ENCODE measurements at regions not wholly inside any gene's neighbourhood (a gene's known extent, or its start where the extent isn't known, plus 50 kb on each side); places are given as distances from the start of the nearest gene placed in this dataset.

GRCh38 chr18:43420950-43421349 is 143.7 kb upstream of the SYT4 start:
- Histone ChIP-seq H4K91ac (ENCODE audit: low read depth, low read length, poor library complexity) (no peak overlapping the region), H3K4me3 (ENCODE audit: low read length in 2 of 2) (no peak overlapping the region), H3K36me3 (replicated peaks in 1 of 2; ENCODE audit: control insufficient read depth in 2 of 2, insufficient read depth in 2 of 2, low read length in 2 of 2) (no peaks in the 10 kb centered on the region), H2BK120ac (ENCODE audit: low read depth, low read length) (no peak overlapping the region), H3K18ac (ENCODE audit: low read length) (no peak overlapping the region), H3K23ac (ENCODE audit: low read depth, low read length, poor library complexity) (no peak overlapping the region), H3K4me1 (ENCODE audit: control insufficient read depth in 2 of 2, insufficient read depth in 1 of 2, low read depth in 1 of 2, low read length in 2 of 2) (no peaks in the 10 kb centered on the region), H3K9ac (ENCODE audit: low read depth, low read length, poor library complexity) (no peak overlapping the region), H3K4me2 (ENCODE audit: insufficient read depth, low read length, poor library complexity, severe bottlenecking) (no peak overlapping the region), H4K8ac (ENCODE audit: low read depth, low read length) (no peak overlapping the region), H2BK15ac (ENCODE audit: low read length) (no peak overlapping the region), H2AFZ (ENCODE audit: low read length) (no peak overlapping the region), H2AK5ac (ENCODE audit: low read depth, low read length) (no peak overlapping the region), H3K79me1 (ENCODE audit: low read depth, low read length) (no peaks in the 10 kb centered on the region), H3K4ac (ENCODE audit: low read length) (no peak overlapping the region), H3K9me3 (replicated peaks in 1 of 2; ENCODE audit: control insufficient read depth in 2 of 2, insufficient read depth in 1 of 2, low read depth in 1 of 2, low read length in 2 of 2) (no peaks in the 10 kb centered on the region), H3K27me3 (ENCODE audit: control insufficient read depth in 3 of 3, insufficient read depth in 3 of 3, low read depth in 1 of 3, low read length in 3 of 3) (no peaks in the 10 kb centered on the region), H3K27ac (replicated peaks; ENCODE audit: low read length) (no peak overlapping the region), H2BK5ac (ENCODE audit: low read length) (no peak overlapping the region), H2BK12ac (ENCODE audit: low read length) (no peak overlapping the region), H3K14ac (ENCODE audit: low read length) (no peak overlapping the region)
- WGBS, 2 donors (ENCODE audit: extremely low coverage in 2 of 2, insufficient read length in 2 of 2, insufficient replicate concordance in 1 of 2) = no CpG with 5 or more reads among the region's 2 CpGs
- no peak for DNase-seq (ENCODE audit: low spot score)

DNA sequence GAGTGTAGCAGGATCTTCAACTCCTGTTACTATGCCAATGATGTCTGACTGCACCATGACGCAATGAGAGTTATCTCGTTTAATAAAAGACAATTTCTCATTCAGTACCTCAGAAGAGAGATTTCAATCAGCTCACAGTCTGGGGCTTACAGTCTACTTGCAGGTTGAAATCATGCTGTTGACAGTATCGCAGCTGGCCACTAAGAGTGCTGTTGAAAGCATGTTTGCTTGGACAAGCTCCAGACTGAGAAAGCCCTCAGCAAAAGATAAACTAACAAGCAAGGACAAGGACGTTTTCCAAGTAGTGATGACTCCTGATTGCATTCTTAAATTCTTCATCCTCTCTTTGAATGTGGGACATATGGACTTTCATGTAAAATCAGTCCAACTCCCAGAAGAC is 145.2 kb upstream of the SYT4 start:
- no peak overlapping the region for H4K91ac ChIP-seq (ENCODE audit: low read depth, low read length, poor library complexity)
- H3K79me1 ChIP-seq (ENCODE audit: low read depth, low read length) = no peaks in the 10 kb centered on the region
- no peak overlapping the region for H3K18ac ChIP-seq (ENCODE audit: low read length)
- no peak overlapping the region for H3K4ac ChIP-seq (ENCODE audit: low read length)
- no peak overlapping the region for H3K4me3 ChIP-seq (ENCODE audit: low read length in 2 of 2)
- H3K9me3 ChIP-seq (replicated peaks in 1 of 2; ENCODE audit: control insufficient read depth in 2 of 2, insufficient read depth in 1 of 2, low read depth in 1 of 2, low read length in 2 of 2) = no peaks in the 10 kb centered on the region
- no peaks in the 10 kb centered on the region for H3K36me3 ChIP-seq (replicated peaks in 1 of 2; ENCODE audit: control insufficient read depth in 2 of 2, insufficient read depth in 2 of 2, low read length in 2 of 2)
- H3K9ac ChIP-seq (ENCODE audit: low read depth, low read length, poor library complexity) = no peak overlapping the region
- H2AK5ac ChIP-seq (ENCODE audit: low read depth, low read length) = no peak overlapping the region
- H3K4me2 ChIP-seq (ENCODE audit: insufficient read depth, low read length, poor library complexity, severe bottlenecking) = no peak overlapping the region
- no peak overlapping the region for H2BK5ac ChIP-seq (ENCODE audit: low read length)
- H2BK15ac ChIP-seq (ENCODE audit: low read length) = no peak overlapping the region
- no peak overlapping the region for H2AFZ ChIP-seq (ENCODE audit: low read length)
- H3K27me3 ChIP-seq (ENCODE audit: control insufficient read depth in 3 of 3, insufficient read depth in 3 of 3, low read depth in 1 of 3, low read length in 3 of 3) = no peaks in the 10 kb centered on the region
- WGBS, 2 donors (ENCODE audit: extremely low coverage in 2 of 2, insufficient read length in 2 of 2, insufficient replicate concordance in 1 of 2) = no CpG with 5 or more reads among the region's 4 CpGs
- H3K4me1 ChIP-seq (ENCODE audit: control insufficient read depth in 2 of 2, insufficient read depth in 1 of 2, low read depth in 1 of 2, low read length in 2 of 2) = no peaks in the 10 kb centered on the region
- H3K14ac ChIP-seq (ENCODE audit: low read length) = no peak overlapping the region
- no peak overlapping the region for H3K23ac ChIP-seq (ENCODE audit: low read depth, low read length, poor library complexity)
- no peak overlapping the region for H3K27ac ChIP-seq (replicated peaks; ENCODE audit: low read length)
- no peak overlapping the region for H2BK12ac ChIP-seq (ENCODE audit: low read length)
- H2BK120ac ChIP-seq (ENCODE audit: low read depth, low read length) = no peak overlapping the region
- no peak for DNase-seq (ENCODE audit: low spot score)
- no peak overlapping the region for H4K8ac ChIP-seq (ENCODE audit: low read depth, low read length)

DNA sequence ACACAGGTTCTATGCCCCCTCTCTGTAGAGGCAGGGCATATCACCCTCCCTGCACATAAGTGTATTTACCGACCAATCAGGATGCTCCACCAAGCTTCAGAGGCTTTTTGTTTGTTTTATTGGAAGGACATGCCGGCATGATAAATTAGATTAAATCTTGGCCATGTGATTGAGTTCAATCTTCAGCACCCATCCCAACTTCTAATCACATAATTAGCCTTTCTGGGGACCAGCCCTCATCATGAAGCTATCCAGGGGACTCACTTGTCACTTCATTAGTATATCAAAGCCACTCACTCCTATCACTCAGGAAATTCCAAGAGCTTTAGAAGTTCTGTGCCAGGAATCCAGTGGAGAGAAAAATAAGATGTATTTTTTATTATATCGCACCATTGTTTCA is 158.6 kb upstream of the SYT4 start:
- Histone ChIP-seq H2BK120ac (ENCODE audit: low read depth, low read length) (no peak overlapping the region), H2AFZ (ENCODE audit: low read length) (no peak overlapping the region), H3K18ac (ENCODE audit: low read length) (no peak overlapping the region), H3K27ac (replicated peaks; ENCODE audit: low read length) (no peak overlapping the region), H3K4me1 (ENCODE audit: control insufficient read depth in 2 of 2, insufficient read depth in 1 of 2, low read depth in 1 of 2, low read length in 2 of 2) (no peaks in the 10 kb centered on the region), H3K9ac (ENCODE audit: low read depth, low read length, poor library complexity) (no peak overlapping the region), H2BK5ac (ENCODE audit: low read length) (no peak overlapping the region), H3K4ac (ENCODE audit: low read length) (no peak overlapping the region), H3K27me3 (ENCODE audit: control insufficient read depth in 3 of 3, insufficient read depth in 3 of 3, low read depth in 1 of 3, low read length in 3 of 3) (no peaks in the 10 kb centered on the region), H3K4me2 (ENCODE audit: insufficient read depth, low read length, poor library complexity, severe bottlenecking) (no peak overlapping the region), H4K91ac (ENCODE audit: low read depth, low read length, poor library complexity) (no peak overlapping the region), H2BK12ac (ENCODE audit: low read length) (no peak overlapping the region), H2AK5ac (ENCODE audit: low read depth, low read length) (no peak overlapping the region), H3K14ac (ENCODE audit: low read length) (no peak overlapping the region), H3K79me1 (ENCODE audit: low read depth, low read length) (no peaks in the 10 kb centered on the region), H3K4me3 (ENCODE audit: low read length in 2 of 2) (no peak overlapping the region), H2BK15ac (ENCODE audit: low read length) (no peak overlapping the region), H3K36me3 (replicated peaks in 1 of 2; ENCODE audit: control insufficient read depth in 2 of 2, insufficient read depth in 2 of 2, low read length in 2 of 2) (no peaks in the 10 kb centered on the region), H3K9me3 (replicated peaks in 1 of 2; ENCODE audit: control insufficient read depth in 2 of 2, insufficient read depth in 1 of 2, low read depth in 1 of 2, low read length in 2 of 2) (peaks cover 0 to 1% of the 10 kb centered on the region in 2 donors), H3K23ac (ENCODE audit: low read depth, low read length, poor library complexity) (no peak overlapping the region), H4K8ac (ENCODE audit: low read depth, low read length) (no peak overlapping the region)
- no peak for DNase-seq (ENCODE audit: low spot score)
- no CpG with 5 or more reads among the region's 3 CpGs for WGBS, 2 donors (ENCODE audit: extremely low coverage in 2 of 2, insufficient read length in 2 of 2, insufficient replicate concordance in 1 of 2)

DNA sequence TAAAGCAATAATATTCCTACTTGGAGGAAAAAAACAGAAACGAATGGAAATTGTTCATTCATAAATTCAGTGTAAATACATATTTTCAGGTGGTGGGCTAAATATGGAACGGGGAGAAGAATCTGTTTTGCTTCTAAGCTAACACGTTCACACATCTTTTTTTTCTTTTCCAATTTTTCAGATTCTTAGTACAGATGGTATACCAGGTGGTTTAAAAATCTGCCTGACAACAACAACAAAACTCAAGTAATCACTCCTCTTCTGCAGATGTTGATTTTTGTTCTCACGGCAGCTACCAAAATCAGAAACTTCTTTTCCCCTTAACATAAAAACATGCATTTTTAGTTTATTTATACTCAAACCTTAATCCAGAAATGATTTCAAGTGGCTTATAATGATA is 164.8 kb upstream of the SYT4 start:
- Histone ChIP-seq H2AK5ac (ENCODE audit: low read depth, low read length) (no peak overlapping the region), H2AFZ (ENCODE audit: low read length) (no peak overlapping the region), H3K9ac (ENCODE audit: low read depth, low read length, poor library complexity) (no peak overlapping the region), H3K79me1 (ENCODE audit: low read depth, low read length) (no peaks in the 10 kb centered on the region), H4K8ac (ENCODE audit: low read depth, low read length) (no peak overlapping the region), H3K18ac (ENCODE audit: low read length) (no peak overlapping the region), H3K4ac (ENCODE audit: low read length) (no peak overlapping the region), H3K9me3 (replicated peaks in 1 of 2; ENCODE audit: control insufficient read depth in 2 of 2, insufficient read depth in 1 of 2, low read depth in 1 of 2, low read length in 2 of 2) (peaks cover 0 to 1% of the 10 kb centered on the region in 2 donors), H3K4me2 (ENCODE audit: insufficient read depth, low read length, poor library complexity, severe bottlenecking) (no peak overlapping the region), H3K27me3 (ENCODE audit: control insufficient read depth in 3 of 3, insufficient read depth in 3 of 3, low read depth in 1 of 3, low read length in 3 of 3) (no peaks in the 10 kb centered on the region), H3K4me3 (ENCODE audit: low read length in 2 of 2) (no peak overlapping the region), H3K27ac (replicated peaks; ENCODE audit: low read length) (no peak overlapping the region), H3K36me3 (replicated peaks in 1 of 2; ENCODE audit: control insufficient read depth in 2 of 2, insufficient read depth in 2 of 2, low read length in 2 of 2) (no peaks in the 10 kb centered on the region), H3K14ac (ENCODE audit: low read length) (no peak overlapping the region), H2BK12ac (ENCODE audit: low read length) (no peak overlapping the region), H2BK120ac (ENCODE audit: low read depth, low read length) (no peak overlapping the region), H3K4me1 (ENCODE audit: control insufficient read depth in 2 of 2, insufficient read depth in 1 of 2, low read depth in 1 of 2, low read length in 2 of 2) (no peaks in the 10 kb centered on the region), H2BK5ac (ENCODE audit: low read length) (no peak overlapping the region), H4K91ac (ENCODE audit: low read depth, low read length, poor library complexity) (no peak overlapping the region), H3K23ac (ENCODE audit: low read depth, low read length, poor library complexity) (no peak overlapping the region), H2BK15ac (ENCODE audit: low read length) (no peak overlapping the region)
- WGBS, 2 donors (ENCODE audit: extremely low coverage in 2 of 2, insufficient read length in 2 of 2, insufficient replicate concordance in 1 of 2) = no CpG with 5 or more reads among the region's 4 CpGs
- no peak for DNase-seq (ENCODE audit: low spot score)
